ENCODE measurements at regions not wholly inside any gene's neighbourhood (a gene's known extent, or its start where the extent isn't known, plus 50 kb on each side); places are given as distances from the start of the nearest gene placed in this dataset.

- peaks cover 5% of the 10 kb centered on the region for H3K36me3 Mint-ChIP-seq
- H3K27me3 Mint-ChIP-seq = peaks cover 3% of the 10 kb centered on the region
- peaks cover 5% of the 10 kb centered on the region for H3K4me1 Mint-ChIP-seq (ENCODE audit: low read depth)
- no peak overlapping the region for H3K27ac Mint-ChIP-seq
- H3K4me3 Mint-ChIP-seq = no peak overlapping the region
- H3K9me3 Mint-ChIP-seq (ENCODE audit: low read depth) = peaks cover 9% of the 10 kb centered on the region
These were observed 67.7 kb upstream of the HS3ST1 start for GRCh38 chr4:11496351-11496829.

DNA sequence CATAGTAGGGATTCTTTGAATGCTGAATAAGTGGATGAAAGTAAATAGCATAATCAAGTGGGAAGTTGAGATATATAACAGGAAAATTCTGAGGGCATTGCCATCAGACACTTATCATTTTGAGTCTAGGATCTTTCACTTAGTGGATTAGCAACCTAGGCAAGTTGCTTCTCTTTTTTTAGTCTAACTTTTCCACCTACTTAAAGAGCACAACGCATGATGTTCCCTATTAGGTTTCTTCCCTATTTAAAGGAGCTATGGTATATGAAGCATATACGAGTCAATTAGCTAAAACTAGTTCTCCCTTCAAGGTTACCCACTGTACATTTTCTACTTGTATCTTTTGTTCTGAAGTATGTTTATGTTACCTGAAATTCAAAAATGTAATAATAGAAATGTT is 67.1 kb upstream of the HS3ST1 start:
- Mint-ChIP-seq H3K36me3 (peaks cover 5% of the 10 kb centered on the region), H3K4me3 (no peak overlapping the region), H3K9me3 (ENCODE audit: low read depth) (peaks cover 9% of the 10 kb centered on the region), H3K27ac (no peak overlapping the region), H3K4me1 (ENCODE audit: low read depth) (peaks cover 5% of the 10 kb centered on the region), H3K27me3 (peaks cover 3% of the 10 kb centered on the region)

DNA sequence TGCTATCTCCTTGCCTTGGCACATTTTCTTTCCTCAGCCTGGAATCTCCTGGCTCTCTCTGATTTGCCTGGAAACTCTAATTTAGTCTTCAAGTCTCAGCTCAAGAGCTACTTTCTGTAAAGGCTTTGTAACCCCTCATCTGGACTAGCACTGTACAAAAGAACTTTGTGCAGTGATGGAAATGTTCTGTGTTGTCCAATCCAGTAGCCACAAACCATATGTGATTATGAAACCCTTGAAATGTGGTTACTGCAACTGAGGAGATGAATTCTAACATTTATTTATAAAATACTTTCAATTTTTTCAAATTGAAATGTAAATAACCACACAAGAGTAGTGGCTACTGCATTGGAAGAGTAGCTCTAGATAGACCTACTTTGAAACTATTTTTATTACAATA is 66.6 kb upstream of the HS3ST1 start:
- Mint-ChIP-seq H3K27me3 (peaks cover 3% of the 10 kb centered on the region), H3K27ac (no peak overlapping the region), H3K4me1 (ENCODE audit: low read depth) (peaks cover 5% of the 10 kb centered on the region), H3K36me3 (peaks cover 5% of the 10 kb centered on the region), H3K9me3 (ENCODE audit: low read depth) (peaks cover 9% of the 10 kb centered on the region), H3K4me3 (no peak overlapping the region)

- H3K4me1 Mint-ChIP-seq (ENCODE audit: low read depth) = peaks cover 7% of the 10 kb centered on the region
- H3K27ac Mint-ChIP-seq = no peak overlapping the region
- H3K27me3 Mint-ChIP-seq = peaks cover 3% of the 10 kb centered on the region
- H3K36me3 Mint-ChIP-seq = peaks cover 5% of the 10 kb centered on the region
- H3K9me3 Mint-ChIP-seq (ENCODE audit: low read depth) = peaks cover 9% of the 10 kb centered on the region
- no peak overlapping the region for H3K4me3 Mint-ChIP-seq
These were observed 65.5 kb upstream of the HS3ST1 start for GRCh38 chr4:11494232-11494631.

DNA sequence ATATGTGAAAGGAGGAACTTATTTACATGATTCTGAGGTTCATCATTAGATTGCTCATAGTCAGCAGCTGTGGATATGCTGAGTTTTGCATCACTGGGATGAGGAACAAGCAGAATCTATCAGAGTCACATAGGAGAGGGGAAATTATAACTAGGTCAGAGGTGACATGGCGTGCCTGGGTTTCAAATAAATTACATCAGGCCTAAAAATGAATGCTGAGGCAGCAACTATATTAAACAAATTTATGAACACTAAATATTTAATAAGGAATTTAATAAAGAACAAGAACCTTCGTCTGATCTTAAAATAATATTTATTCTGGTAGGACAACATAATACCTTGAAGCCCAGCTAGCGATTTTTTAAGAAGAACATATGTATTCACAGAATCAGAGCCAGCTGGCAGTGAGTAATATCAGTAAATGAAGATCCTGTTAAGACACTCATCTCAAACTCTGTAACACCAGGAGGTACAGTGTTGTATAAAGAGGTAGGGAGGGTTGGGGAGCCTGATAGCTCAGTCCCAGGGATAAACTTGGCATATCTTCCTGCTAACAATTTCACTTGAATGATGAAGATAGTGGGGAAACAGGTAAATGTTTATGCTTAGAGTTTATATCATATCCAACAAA is 60.9 kb upstream of the HS3ST1 start:
- Mint-ChIP-seq H3K27me3 (no peaks in the 10 kb centered on the region), H3K27ac (no peak overlapping the region), H3K36me3 (peaks cover 2% of the 10 kb centered on the region), H3K4me1 (ENCODE audit: low read depth) (peaks cover 24% of the 10 kb centered on the region), H3K4me3 (no peak overlapping the region), H3K9me3 (ENCODE audit: low read depth) (peaks cover 4% of the 10 kb centered on the region)

GRCh38 chr4:11488657-11489452 is 60.2 kb upstream of the HS3ST1 start:
- H3K4me1 Mint-ChIP-seq (ENCODE audit: low read depth) = peaks cover 24% of the 10 kb centered on the region

GRCh38 chr4:11487868-11488544 is 59.3 kb upstream of the HS3ST1 start:
- Mint-ChIP-seq H3K36me3 (peaks cover 2% of the 10 kb centered on the region), H3K9me3 (ENCODE audit: low read depth) (peaks cover 4% of the 10 kb centered on the region), H3K4me3 (no peak overlapping the region), H3K27ac (no peak overlapping the region), H3K27me3 (no peaks in the 10 kb centered on the region), H3K4me1 (ENCODE audit: low read depth) (peaks cover 25% of the 10 kb centered on the region)

More at GRCh38 chr4:11488657-11489452, 60.2 kb upstream of the HS3ST1 start:
- Mint-ChIP-seq H3K4me3 (no peak overlapping the region), H3K36me3 (peaks cover 2% of the 10 kb centered on the region), H3K9me3 (ENCODE audit: low read depth) (peaks cover 4% of the 10 kb centered on the region), H3K27me3 (no peaks in the 10 kb centered on the region), H3K27ac (peak overlapping the region; percentile 67)

- Mint-ChIP-seq H3K4me3 (no peak overlapping the region), H3K36me3 (peaks cover 2% of the 10 kb centered on the region), H3K27ac (no peak overlapping the region), H3K9me3 (ENCODE audit: low read depth) (peaks cover 4% of the 10 kb centered on the region), H3K4me1 (ENCODE audit: low read depth) (peaks cover 31% of the 10 kb centered on the region), H3K27me3 (no peaks in the 10 kb centered on the region)
These were observed 58.4 kb upstream of the HS3ST1 start for GRCh38 chr4:11487139-11487538.

DNA sequence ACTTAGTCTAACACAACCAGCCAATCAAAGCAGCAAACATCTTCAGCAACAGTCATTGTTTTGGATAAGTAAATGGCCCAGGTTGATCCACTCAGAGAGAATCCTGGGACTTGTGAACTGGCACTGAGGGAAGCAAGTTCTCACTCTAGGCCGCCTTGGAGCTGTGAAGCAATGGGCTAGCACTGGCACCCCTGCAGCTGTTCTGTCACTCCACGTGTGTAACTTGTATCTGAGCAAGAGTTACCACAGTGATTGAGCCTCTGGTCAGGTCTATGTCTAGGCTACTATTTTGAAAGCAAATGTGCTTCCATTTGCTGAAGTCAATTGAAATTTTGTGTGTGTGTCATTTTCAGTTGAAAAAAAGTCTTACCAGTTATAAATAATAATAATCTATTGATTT is 57.2 kb upstream of the HS3ST1 start:
- Mint-ChIP-seq H3K36me3 (peaks cover 2% of the 10 kb centered on the region), H3K9me3 (ENCODE audit: low read depth) (peaks cover 4% of the 10 kb centered on the region), H3K4me1 (ENCODE audit: low read depth) (peaks cover 31% of the 10 kb centered on the region), H3K4me3 (no peak overlapping the region), H3K27ac (no peak overlapping the region), H3K27me3 (no peaks in the 10 kb centered on the region)

- no peak overlapping the region for H3K27ac Mint-ChIP-seq
- peaks cover 4% of the 10 kb centered on the region for H3K9me3 Mint-ChIP-seq (ENCODE audit: low read depth)
- H3K27me3 Mint-ChIP-seq = no peaks in the 10 kb centered on the region
- peaks cover 2% of the 10 kb centered on the region for H3K36me3 Mint-ChIP-seq
- H3K4me3 Mint-ChIP-seq = no peak overlapping the region
- H3K4me1 Mint-ChIP-seq (ENCODE audit: low read depth) = peaks cover 31% of the 10 kb centered on the region
These were observed 55.8 kb upstream of the HS3ST1 start for GRCh38 chr4:11484531-11484930.

- H3K27ac Mint-ChIP-seq = no peak overlapping the region
- H3K27me3 Mint-ChIP-seq = no peaks in the 10 kb centered on the region
- no peaks in the 10 kb centered on the region for H3K9me3 Mint-ChIP-seq (ENCODE audit: low read depth)
- peaks cover 18% of the 10 kb centered on the region for H3K4me1 Mint-ChIP-seq (ENCODE audit: low read depth)
- H3K36me3 Mint-ChIP-seq = no peaks in the 10 kb centered on the region
- no peak overlapping the region for H3K4me3 Mint-ChIP-seq
These were observed 54.4 kb upstream of the HS3ST1 start for GRCh38 chr4:11483046-11483445.

- peaks cover 2% of the 10 kb centered on the region for H3K36me3 Mint-ChIP-seq
- no peak overlapping the region for H3K27ac Mint-ChIP-seq
These were observed 52.0 kb upstream of the HS3ST1 start for GRCh38 chr4:11480683-11481082.

More at GRCh38 chr4:11480683-11481082, 52.0 kb upstream of the HS3ST1 start:
- Mint-ChIP-seq H3K4me1 (ENCODE audit: low read depth) (peaks cover 7% of the 10 kb centered on the region), H3K4me3 (no peak overlapping the region), H3K9me3 (ENCODE audit: low read depth) (no peaks in the 10 kb centered on the region), H3K27me3 (no peaks in the 10 kb centered on the region)

Measured in activated naive CD8-positive, alpha-beta T cell (primary cell).